H1 (cell line): ENCODE measurements at regions not wholly inside any gene's neighbourhood (a gene's known extent, or its start where the extent isn't known, plus 50 kb on each side); places are given as distances from the start of the nearest gene placed in this dataset.

Experiments used
- CTCF ChIA-PET: fragments of 300-600 bp; sonication (Branson Sonifier 250); formaldehyde crosslinking; loops from one replicate; lab custom pipeline; 2021; ENCODE audit not compliant: partially characterized antibody; lab: Charles Lee
- POLR2A ChIA-PET: fragments of 300-600 bp; sonication (Branson Sonifier 250); formaldehyde crosslinking; loops from one replicate; lab custom pipeline; 2021; ENCODE audit warnings: inconsistent platforms; ENCODE audit not compliant: partially characterized antibody; lab: Charles Lee
- DNase-seq, 2 experiments: peaks; one replicate each; pipeline versions ENCODE4 v3.0.0 to v3.0.0-alpha.2; 2010 to 2022; ENCODE audit warnings: low spot score in 2 of 2, low read depth in 1 of 2, mixed read lengths in 1 of 2
- FAIRE-seq: peaks from 2 replicates; lab custom pipeline; 2011; peaks lifted over from hg19 to GRCh38; lab: Jason Lieb, UNC
- H2AFZ ChIP-seq: 2 replicates; pipeline ENCODE4 v1.8.1; 2012; ENCODE audit warnings: low read length, inconsistent platforms
- H2AK5ac ChIP-seq: 2 replicates; pipeline ENCODE4 v1.6.1; 2013; ENCODE audit warnings: low read depth, low read length
- H2BK120ac ChIP-seq: replicated peaks from 2 replicates; pipeline ENCODE3; 2013; ENCODE audit warnings: low read depth, low read length, inconsistent platforms
- H2BK12ac ChIP-seq: 2 replicates; pipeline ENCODE4 v1.6.1; 2013; ENCODE audit warnings: low read depth, low read length
- H2BK15ac ChIP-seq: 2 replicates; pipeline ENCODE4 v1.6.1; 2013; ENCODE audit warnings: low read length
- H2BK20ac ChIP-seq: 2 replicates; pipeline ENCODE4 v1.6.1; 2013; ENCODE audit warnings: low read length
- H2BK5ac ChIP-seq: 2 replicates; pipeline ENCODE4 v1.6.1; 2013; ENCODE audit warnings: low read depth, low read length
- H3K14ac ChIP-seq: 2 replicates; pipeline ENCODE4 v1.6.1; 2013; ENCODE audit warnings: inconsistent platforms; ENCODE audit not compliant: insufficient read length
- H3K18ac ChIP-seq: 2 replicates; pipeline ENCODE4 v1.6.1; 2013; ENCODE audit warnings: low read length; ENCODE audit errors: extremely low read depth
- H3K23ac ChIP-seq: 2 replicates; pipeline ENCODE4 v1.6.1; 2013; ENCODE audit warnings: inconsistent platforms; ENCODE audit not compliant: insufficient read length
- H3K23me2 ChIP-seq: 2 replicates; pipeline ENCODE4 v1.6.1; 2013; ENCODE audit warnings: low read depth, low read length
- H3K27ac ChIP-seq: 2 replicates; pipeline ENCODE4 v1.6.1; 2011; ENCODE audit warnings: low read depth, low read length, inconsistent platforms
- H3K27me3 ChIP-seq, 4 experiments: replicated peaks in 1 of 4; 1 replicate in 1 of 4; 2 replicates in 3 of 4; pipeline versions ENCODE4 v1.6.1 to v1.8.1; 2011 to 2013; ENCODE audit warnings: low read length in 3 of 4, mild to moderate bottlenecking in 3 of 4, inconsistent platforms in 2 of 4, mixed read lengths in 2 of 4, moderate library complexity in 1 of 4; ENCODE audit not compliant: control insufficient read depth in 3 of 4, insufficient read depth in 3 of 4; ENCODE audit errors: extremely low read depth in 1 of 4
- H3K36me3 ChIP-seq, 4 experiments: 2 replicates each; pipeline versions ENCODE4 v1.6.1 to v1.8.1; 2011 to 2013; ENCODE audit warnings: mild to moderate bottlenecking in 4 of 4, low read length in 3 of 4, moderate library complexity in 2 of 4, control low read depth in 1 of 4, inconsistent platforms in 1 of 4; ENCODE audit not compliant: insufficient read depth in 4 of 4, control insufficient read depth in 2 of 4
- H3K4ac ChIP-seq: replicated peaks from 2 replicates; pipeline ENCODE3; 2013; ENCODE audit warnings: low read length, low read depth, mixed read lengths, inconsistent platforms; ENCODE audit not compliant: insufficient read length
- H3K4me1 ChIP-seq, 4 experiments: replicated peaks in 1 of 4; 1 replicate in 1 of 4; 2 replicates in 3 of 4; pipeline versions ENCODE4 v1.6.1 to v1.8.1; 2011 to 2013; ENCODE audit warnings: low read length in 3 of 4, inconsistent platforms in 2 of 4, mixed read lengths in 1 of 4; ENCODE audit not compliant: insufficient read depth in 4 of 4, control insufficient read depth in 3 of 4
- H3K4me2 ChIP-seq, 2 experiments: 2 replicates each; pipeline versions ENCODE4 v1.6.1 to v1.8.1; 2011 to 2013; ENCODE audit warnings: low read depth in 2 of 2, low read length in 2 of 2, control low read depth in 1 of 2, inconsistent platforms in 1 of 2, mild to moderate bottlenecking in 1 of 2; ENCODE audit not compliant: insufficient read depth in 1 of 2
- H3K4me3 ChIP-seq, 4 experiments: fragments of 200-600, 300-600 bp in 1 of 4; sonication (generic), shearing (Covaris generic), sonication (Bioruptor Twin) in 1 of 4; 2 replicates each; pipeline versions ENCODE4 v1.5.1 to v1.8.1; 2011 to 2016; ENCODE audit warnings: low read length in 4 of 4, low read depth in 3 of 4, control low read depth in 2 of 4, inconsistent platforms in 2 of 4, mild to moderate bottlenecking in 2 of 4, mixed read lengths in 1 of 4, moderate library complexity in 1 of 4; ENCODE audit not compliant: insufficient read depth in 2 of 4; ENCODE audit errors: extremely low read depth in 1 of 4
- H3K56ac ChIP-seq: replicated peaks from 2 replicates; pipeline ENCODE3; 2013; ENCODE audit warnings: low read depth, mild to moderate bottlenecking, mixed read lengths, low read length, inconsistent platforms; ENCODE audit not compliant: insufficient read length
- H3K79me1 ChIP-seq: 2 replicates; pipeline ENCODE4 v1.6.1; 2013; ENCODE audit warnings: low read depth, low read length, control low read depth
- H3K79me2 ChIP-seq, 2 experiments: 2 replicates each; pipeline versions ENCODE4 v1.6.1 to v1.8.1; 2012 to 2013; ENCODE audit warnings: low read length in 2 of 2, mild to moderate bottlenecking in 2 of 2, inconsistent platforms in 1 of 2; ENCODE audit not compliant: insufficient read depth in 2 of 2, control insufficient read depth in 1 of 2
- H3K9ac ChIP-seq, 4 experiments: replicated peaks in 1 of 4; 1 replicate in 1 of 4; 2 replicates in 3 of 4; pipeline versions ENCODE4 v1.6.1 to v1.8.1; 2011 to 2013; ENCODE audit warnings: low read depth in 3 of 4, low read length in 3 of 4, control low read depth in 2 of 4, mild to moderate bottlenecking in 2 of 4, moderate library complexity in 2 of 4, inconsistent platforms in 1 of 4; ENCODE audit errors: extremely low read depth in 1 of 4
- H3K9me3 ChIP-seq, 2 experiments: 2 replicates each; pipeline versions ENCODE4 v1.6.1 to v1.8.1; 2012 to 2013; ENCODE audit warnings: mild to moderate bottlenecking in 2 of 2, moderate library complexity in 2 of 2, control low read depth in 1 of 2, inconsistent platforms in 1 of 2, low read depth in 1 of 2, low read length in 1 of 2, mixed read lengths in 1 of 2; ENCODE audit not compliant: insufficient read depth in 2 of 2
- H4K20me1 ChIP-seq, 2 experiments: replicated peaks in 1 of 2; 2 replicates each; pipeline versions ENCODE3 to v1.8.1; 2011 to 2013; ENCODE audit warnings: inconsistent platforms in 2 of 2, low read length in 2 of 2, mild to moderate bottlenecking in 1 of 2; ENCODE audit not compliant: insufficient read depth in 2 of 2, control insufficient read depth in 1 of 2
- H4K5ac ChIP-seq: 2 replicates; pipeline ENCODE4 v1.6.1; 2013; ENCODE audit warnings: low read length, low read depth, mixed read lengths, inconsistent platforms; ENCODE audit not compliant: insufficient read length
- H4K8ac ChIP-seq: 2 replicates; pipeline ENCODE4 v1.8.0; 2013; ENCODE audit warnings: mild to moderate bottlenecking, moderate library complexity, low read length, inconsistent platforms; ENCODE audit not compliant: insufficient read depth; ENCODE audit errors: extremely low read depth
- H4K91ac ChIP-seq: replicated peaks from 2 replicates; pipeline ENCODE3; 2013; ENCODE audit warnings: low read length, mixed read lengths, inconsistent platforms; ENCODE audit not compliant: insufficient read length
- BCL11A ChIP-seq, 2 experiments: IDR thresholded peaks; one replicate each; pipeline ENCODE4 v1.6.1; 2011; ENCODE audit warnings: low read depth in 2 of 2, low read length in 2 of 2, mild to moderate bottlenecking in 2 of 2
- CEBPB ChIP-seq: IDR thresholded peaks from 2 replicates; pipeline ENCODE4 v1.6.1; 2012; ENCODE audit warnings: low read depth, low read length
- EP300 ChIP-seq, 2 experiments: IDR thresholded peaks; 1 replicate in 1 of 2; 2 replicates in 1 of 2; pipeline ENCODE4 v1.6.1; 2011 to 2012; ENCODE audit warnings: low read depth in 2 of 2, low read length in 2 of 2, mild to moderate bottlenecking in 2 of 2, borderline replicate concordance in 1 of 2, inconsistent platforms in 1 of 2, moderate library complexity in 1 of 2
- NRF1 ChIP-seq: IDR thresholded peaks from 2 replicates; pipeline ENCODE4 v1.6.1; 2011; ENCODE audit warnings: mild to moderate bottlenecking, low read depth, low read length, improper control_type of control experiment
- SIRT6 ChIP-seq: IDR thresholded peaks from one replicate; pipeline ENCODE4 v1.7.1; 2012; ENCODE audit warnings: low read length, inconsistent platforms
- ZNF274 ChIP-seq: IDR thresholded peaks from 2 replicates; pipeline ENCODE4 v1.7.0; 2012; ENCODE audit warnings: low read length, borderline replicate concordance; ENCODE audit errors: extremely low read depth
- WGBS, 2 experiments: shearing (Covaris generic) in 1 of 2; methylation state at CpG; one replicate each; pipeline versions ENCODE4 v1.1.6 to v1.1.7; 2013 to 2015; ENCODE audit warnings: low lambda C conversion rate in 2 of 2, mixed read lengths in 2 of 2, inconsistent platforms in 1 of 2, low coverage in 1 of 2, missing lambda C conversion rate in 1 of 2; ENCODE audit not compliant: insufficient replicate concordance in 2 of 2, insufficient coverage in 1 of 2, insufficient read length in 1 of 2; ENCODE audit errors: extremely low coverage in 1 of 2, missing lambda C conversion rate in 1 of 2; 5-methylcytosine and 5-hydroxymethylcytosine counted together
- TF ChIP-seq, protein P1 (sequence below): IDR thresholded peaks from 2 replicates; pipeline ENCODE4 v1.6.1; 2012; ENCODE audit warnings: inconsistent platforms

DNA sequence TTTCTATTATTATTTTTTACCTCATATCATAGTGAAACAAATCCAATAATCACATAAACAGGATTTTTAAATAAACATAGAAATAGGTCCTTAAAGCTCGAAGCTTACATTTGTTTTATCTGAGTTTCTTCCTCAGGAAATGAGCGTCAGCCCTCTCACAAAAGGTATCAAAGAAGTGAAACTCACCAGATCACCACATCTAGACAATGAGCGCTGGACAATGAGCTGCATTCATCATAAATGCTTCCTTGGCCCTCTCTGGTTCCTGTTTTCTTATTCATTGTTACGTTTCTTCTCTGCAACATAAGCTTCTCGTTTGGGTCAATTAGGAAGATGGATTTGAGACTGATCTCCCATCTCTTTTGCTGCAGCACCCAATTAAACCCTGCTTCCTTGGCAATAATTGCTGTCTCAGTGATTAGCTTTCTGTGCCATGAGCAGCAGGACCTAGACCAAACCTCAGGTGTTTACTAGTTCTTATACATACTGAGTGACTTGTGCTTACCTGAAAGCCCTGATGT is 649.9 kb upstream of the LUZP2 start:
- H2AFZ ChIP-seq = 0 out of 2 replicates have a peak overlapping the region, but pooled peaks have one; percentile 19
- no peak for DNase-seq
- no peak for TF ChIP-seq ZNF274
- TF ChIP-seq CEBPB = no peak
- TF ChIP-seq BCL11A (IDR thresholded peaks at IDR 0.05; ENCODE audit: low read depth in 2 of 2, low read length in 2 of 2) = no peak
- TF ChIP-seq SIRT6 = no peak
- no peak for TF ChIP-seq EP300 (IDR thresholded peaks at IDR 0.05; ENCODE audit: borderline replicate concordance in 1 of 2, low read depth in 2 of 2, low read length in 2 of 2)
- no peak for TF ChIP-seq NRF1
- TF ChIP-seq, protein P1, sequence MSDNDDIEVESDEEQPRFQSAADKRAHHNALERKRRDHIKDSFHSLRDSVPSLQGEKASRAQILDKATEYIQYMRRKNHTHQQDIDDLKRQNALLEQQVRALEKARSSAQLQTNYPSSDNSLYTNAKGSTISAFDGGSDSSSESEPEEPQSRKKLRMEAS = no peak

More for the DNA sequence above, 649.9 kb upstream of the LUZP2 start:
- Histone ChIP-seq H3K18ac (no peak overlapping the region), H3K4me2 (no peak overlapping the region), H2BK5ac (no peak overlapping the region), H4K20me1 (no peaks in the 10 kb centered on the region), H3K23ac (no peak overlapping the region), H3K79me1 (no peaks in the 10 kb centered on the region), H2BK120ac (no peak overlapping the region), H3K14ac (no peak overlapping the region), H3K9me3 (no peaks in the 10 kb centered on the region), H3K4ac (no peak overlapping the region), H2AK5ac (no peak overlapping the region), H3K23me2 (no peaks in the 10 kb centered on the region), H3K27ac (no peak overlapping the region), H2BK15ac (no peak overlapping the region), H3K4me1 (0 out of 7 replicates have a peak, but pooled peaks cover 0 to 2% (median 0%) of the 10 kb centered on the region in 4 experiments), H3K79me2 (no peaks in the 10 kb centered on the region), H3K9ac (no peak overlapping the region), H4K5ac (no peak overlapping the region), H2BK12ac (no peak overlapping the region), H3K36me3 (no peaks in the 10 kb centered on the region), H2BK20ac (no peak overlapping the region), H3K4me3 (no peak overlapping the region), H3K56ac (no peak overlapping the region), H4K91ac (no peak overlapping the region), H4K8ac (no peak overlapping the region), H3K27me3 (no peaks in the 10 kb centered on the region)
- whole genome bisulfite sequencing, 2 experiments = 93% methylated on average over 5 of the region's 5 CpGs; no CpG with 5 or more reads in 1 of the 2 experiments
- CTCF ChIA-PET = no interaction called here
- no peak for FAIRE-seq
- POLR2A ChIA-PET = no interaction called here
